ENCODE measurements at regions not wholly inside any gene's neighbourhood (a gene's known extent, or its start where the extent isn't known, plus 50 kb on each side); places are given as distances from the start of the nearest gene placed in this dataset.
A peak's percentile ranks its signal among the peaks of the same experiment; 100 is the strongest.
"Not testable (repeated sequence)": the region's sequence is repeated elsewhere in the genome, so short reads cannot be mapped to it uniquely, and the experiment has no call there.

DNA sequence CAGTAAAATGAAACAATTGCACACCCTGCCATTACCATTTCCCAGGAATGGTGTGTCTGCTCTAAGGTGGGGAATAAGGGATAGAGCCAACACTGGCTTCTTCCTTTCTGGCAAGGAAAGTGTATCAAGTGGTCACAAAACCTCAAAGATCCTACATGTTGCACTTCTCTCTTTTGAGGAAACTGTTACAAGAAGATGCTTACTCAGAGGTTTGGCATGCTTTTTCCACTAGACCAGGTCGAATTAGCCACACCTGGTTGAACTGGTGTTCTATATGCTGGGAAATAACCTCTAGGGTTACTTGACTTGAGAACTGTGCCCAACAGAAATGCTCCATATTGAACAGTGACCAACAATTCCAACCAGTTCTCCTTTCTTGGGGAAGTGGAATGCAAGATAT is 102.9 kb downstream of the LRRN1 start:
- no peak for DNase-seq (ENCODE audit: low spot score)

DNA sequence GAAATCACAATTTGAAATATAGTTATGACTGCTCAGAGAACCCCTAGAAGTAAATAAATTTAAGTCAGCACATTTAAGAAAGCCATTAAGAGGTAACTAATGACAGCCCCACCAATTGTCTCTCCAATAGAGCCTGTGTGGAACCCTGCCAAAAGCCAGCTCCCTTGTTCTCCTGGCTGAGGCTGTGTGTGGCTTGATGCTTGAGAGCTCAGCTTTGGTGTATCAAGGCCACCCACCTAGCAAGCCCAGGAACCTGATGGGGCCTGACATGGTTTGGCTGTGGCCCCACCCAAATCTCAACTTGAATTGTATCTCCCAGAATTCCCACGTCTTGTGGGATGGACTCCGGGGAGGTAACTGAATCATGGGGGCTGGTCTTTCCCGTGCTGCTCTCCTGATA is 106.9 kb downstream of the LRRN1 start:
- no peak for DNase-seq (ENCODE audit: low spot score)

DNA sequence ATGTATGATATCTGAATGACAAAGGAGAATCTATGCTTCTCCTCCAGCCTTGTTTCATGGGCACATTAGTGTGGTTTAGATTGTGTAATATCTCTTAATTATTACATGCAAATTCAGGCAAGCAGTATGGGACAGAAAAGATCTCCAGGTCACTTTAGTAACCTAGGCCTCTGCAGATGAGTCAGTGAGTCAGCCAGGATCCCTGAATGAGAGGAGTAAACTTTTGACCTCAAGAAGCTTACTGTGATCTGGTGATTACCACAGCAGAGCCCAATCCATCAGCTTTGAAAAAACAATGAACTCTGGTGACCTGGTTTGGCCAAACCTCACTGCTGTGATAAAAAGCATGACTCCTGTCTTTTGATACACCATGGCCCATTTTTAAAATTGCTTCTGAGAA is 107.8 kb downstream of the LRRN1 start:
- no peak for DNase-seq (ENCODE audit: low spot score)

- DNase-seq (ENCODE audit: low spot score), result no peak
Measured at GRCh38 chr3:3918763-3919162, 119.5 kb downstream of the LRRN1 start.

- DNase-seq (ENCODE audit: low spot score), result no peak
Measured at GRCh38 chr3:3919316-3919715, 120.1 kb downstream of the LRRN1 start.

GRCh38 chr3:3923619-3924018 is 124.4 kb downstream of the LRRN1 start:
- no peak for DNase-seq (ENCODE audit: low spot score)

DNA sequence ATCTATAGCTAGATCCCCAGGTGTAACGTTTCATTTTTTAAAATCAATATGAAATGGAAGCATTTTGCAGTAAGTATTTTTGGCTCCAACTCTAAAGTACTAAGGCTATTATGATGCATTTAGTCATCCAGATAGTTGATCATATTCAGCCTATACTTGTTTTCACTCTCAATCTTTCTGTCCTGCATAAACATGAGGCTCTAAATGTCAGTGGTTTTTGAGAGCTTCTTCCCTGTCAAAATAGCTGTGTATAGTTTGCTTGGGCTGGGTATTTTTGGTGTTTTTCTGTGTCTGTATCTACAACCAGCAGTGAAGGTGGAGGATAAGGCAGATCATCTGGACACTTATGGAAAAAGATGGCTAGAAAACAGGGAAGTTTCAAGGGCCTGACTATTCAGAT is 128.0 kb downstream of the LRRN1 start:
- DNase-seq (ENCODE audit: low spot score), result no peak

DNA sequence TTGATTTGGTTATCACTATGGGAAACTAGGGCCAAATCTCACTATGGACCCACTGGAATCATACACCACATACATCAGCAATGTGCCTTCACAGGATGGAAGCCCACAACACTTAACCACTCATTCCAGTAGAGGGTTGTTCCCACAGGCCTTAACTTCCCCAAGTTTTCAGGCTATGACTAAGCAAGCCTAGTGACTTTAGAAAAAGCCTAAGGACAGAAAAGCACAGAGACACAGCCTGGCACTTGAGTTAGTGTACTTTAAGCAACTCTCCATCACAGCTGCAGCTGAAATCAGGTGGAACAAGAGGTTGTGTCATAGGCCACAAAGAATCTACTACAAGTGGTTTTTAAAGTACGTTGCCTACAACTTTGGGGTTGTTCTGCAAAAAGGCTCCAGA is 128.7 kb downstream of the LRRN1 start:
- DNase-seq (ENCODE audit: low spot score), result no peak

DNA sequence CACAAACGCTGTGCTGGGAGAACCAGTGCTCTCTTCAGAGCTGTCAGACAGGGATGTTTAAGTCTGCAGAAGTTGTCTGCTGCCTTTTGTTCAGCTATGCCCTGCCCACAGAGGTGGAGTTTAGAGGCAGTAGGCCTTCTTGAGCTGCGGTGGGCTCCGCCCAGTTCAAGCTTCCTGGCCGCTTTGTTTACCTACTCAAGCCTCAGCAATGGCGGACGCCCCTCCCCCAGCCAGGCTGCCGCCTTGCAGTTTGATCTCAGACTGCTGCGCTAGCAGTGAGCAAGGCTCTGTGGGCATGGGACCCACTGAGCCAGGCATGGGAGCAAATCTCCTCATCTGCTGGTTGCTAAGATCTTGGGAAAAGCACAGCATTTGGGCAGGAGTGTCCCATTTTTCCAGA is 142.1 kb downstream of the LRRN1 start:
- not testable (repeated sequence) for DNase-seq (ENCODE audit: low spot score)

- no peak for DNase-seq (ENCODE audit: low spot score)
Measured at GRCh38 chr3:3951071-3951470, 151.8 kb downstream of the LRRN1 start.

- DNase-seq (ENCODE audit: low spot score), result peak; percentile 67
Measured at GRCh38 chr3:3951501-3951900, 152.3 kb downstream of the LRRN1 start.

GRCh38 chr3:3962867-3963266 is 163.6 kb downstream of the LRRN1 start:
- not testable (repeated sequence) for DNase-seq (ENCODE audit: low spot score)

- DNase-seq (ENCODE audit: low spot score), result no peak
Measured at GRCh38 chr3:3984053-3984452, 184.8 kb downstream of the LRRN1 start.

GRCh38 chr3:3991598-3991997 is 192.4 kb downstream of the LRRN1 start:
- DNase-seq (ENCODE audit: low spot score), result no peak

DNA sequence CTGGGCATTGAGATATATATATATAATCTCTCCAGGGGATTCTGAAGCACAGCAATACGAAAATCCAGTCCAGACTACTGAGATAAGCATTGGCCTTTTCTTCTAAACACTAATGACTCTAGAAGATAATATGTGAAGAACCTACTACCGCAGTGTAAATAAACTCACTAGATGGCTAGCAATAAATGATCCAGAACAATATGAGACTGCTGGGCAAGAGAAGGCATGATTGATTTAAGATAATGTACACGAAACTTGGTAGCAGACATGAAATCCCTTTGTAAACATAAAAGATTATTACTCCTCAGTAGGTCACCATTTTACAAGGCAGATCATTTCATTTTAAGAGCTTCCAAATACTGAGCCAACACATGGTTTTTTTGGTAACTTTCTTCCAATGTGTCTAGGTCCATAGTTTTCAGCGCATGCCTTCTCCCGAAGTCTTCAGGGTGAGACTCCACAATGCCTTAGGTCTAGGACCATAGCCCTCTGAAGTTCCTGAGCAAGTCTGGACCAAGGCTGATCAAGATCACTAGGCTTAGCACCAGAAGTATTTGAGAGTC is 193.2 kb downstream of the LRRN1 start:
- no peak for DNase-seq (ENCODE audit: low spot score)

DNA sequence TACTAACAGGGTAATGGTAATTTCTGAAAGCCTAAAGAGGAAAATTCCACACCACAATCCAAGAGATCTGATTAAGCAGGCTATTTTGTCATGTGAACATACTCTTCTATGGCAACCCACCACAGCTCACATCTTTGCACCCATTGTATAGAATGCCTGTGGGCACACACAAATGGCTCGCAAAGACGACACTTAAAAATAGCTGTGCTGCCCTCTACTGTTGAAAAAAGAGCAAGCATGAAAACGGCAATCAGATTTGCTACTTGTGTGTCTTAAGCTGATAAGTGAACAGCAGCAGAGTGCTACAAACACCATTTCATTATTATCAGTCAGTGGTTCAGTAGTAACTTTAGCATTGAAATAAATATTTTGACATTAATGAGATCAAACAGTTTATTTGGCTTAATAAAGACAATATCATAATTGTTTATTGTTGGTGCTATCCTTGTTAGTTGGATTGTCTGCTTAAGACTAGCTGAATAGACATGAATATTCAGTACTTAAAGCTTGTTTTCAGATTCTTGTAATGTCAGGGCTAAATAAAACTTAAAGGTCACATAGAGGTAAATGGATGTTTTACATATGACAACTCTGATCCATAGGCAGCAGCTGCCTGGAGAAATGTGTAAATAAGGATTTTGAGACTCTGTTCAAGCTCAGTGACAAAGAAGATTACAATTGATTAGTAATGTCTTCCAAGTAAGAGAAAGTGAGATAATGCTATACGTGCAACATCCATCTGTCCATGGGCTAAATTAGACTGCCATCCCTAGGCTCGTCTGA is 199.1 kb downstream of the LRRN1 start:
- DNase-seq (ENCODE audit: low spot score), result peak; percentile 54

GRCh38 chr3:3999340-3999739 is 200.1 kb downstream of the LRRN1 start:
- not testable (repeated sequence) for DNase-seq (ENCODE audit: low spot score)

DNA sequence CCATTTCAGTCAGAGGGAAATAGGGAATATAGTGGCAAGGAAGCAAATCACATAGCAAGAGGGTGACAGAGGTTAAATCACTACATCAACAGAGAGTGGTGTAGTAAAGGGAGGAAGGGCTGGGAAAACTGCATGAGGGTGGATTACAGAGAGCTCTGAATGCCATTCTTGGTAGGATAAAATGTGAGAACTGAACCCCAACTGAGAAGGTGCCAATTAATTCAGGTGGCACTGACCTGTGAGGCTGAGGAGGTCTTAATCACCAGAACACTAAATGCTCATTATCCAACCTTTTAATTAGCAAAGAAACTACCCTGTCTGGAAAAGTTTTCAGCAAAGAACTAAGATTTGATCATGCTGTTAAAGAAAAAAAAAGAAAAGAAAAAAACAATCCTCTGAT is 202.7 kb downstream of the LRRN1 start:
- DNase-seq (ENCODE audit: low spot score), result no peak

- DNase-seq (ENCODE audit: low spot score), result peak; percentile 80
Measured at GRCh38 chr3:4006288-4006687, 207.1 kb downstream of the LRRN1 start.

DNA sequence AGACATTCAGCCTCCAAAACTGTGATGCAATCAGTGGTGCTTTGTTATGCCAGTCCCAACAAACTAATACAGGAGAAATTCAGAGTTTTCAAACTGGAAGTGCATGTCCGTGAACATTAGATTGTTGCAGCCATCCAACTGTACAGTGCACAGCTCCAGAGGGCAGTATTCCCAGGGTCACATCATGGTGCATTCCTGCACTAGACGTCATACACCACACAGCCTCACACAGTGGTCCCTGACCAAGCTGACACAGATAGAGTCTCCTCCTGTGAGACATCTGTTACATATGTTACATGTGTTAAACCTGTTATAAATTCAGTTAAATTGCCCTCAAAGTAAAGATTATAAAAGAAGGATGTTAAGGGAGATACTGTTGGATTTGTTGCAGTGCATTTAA is 209.0 kb downstream of the LRRN1 start:
- no peak for DNase-seq (ENCODE audit: low spot score)

DNA sequence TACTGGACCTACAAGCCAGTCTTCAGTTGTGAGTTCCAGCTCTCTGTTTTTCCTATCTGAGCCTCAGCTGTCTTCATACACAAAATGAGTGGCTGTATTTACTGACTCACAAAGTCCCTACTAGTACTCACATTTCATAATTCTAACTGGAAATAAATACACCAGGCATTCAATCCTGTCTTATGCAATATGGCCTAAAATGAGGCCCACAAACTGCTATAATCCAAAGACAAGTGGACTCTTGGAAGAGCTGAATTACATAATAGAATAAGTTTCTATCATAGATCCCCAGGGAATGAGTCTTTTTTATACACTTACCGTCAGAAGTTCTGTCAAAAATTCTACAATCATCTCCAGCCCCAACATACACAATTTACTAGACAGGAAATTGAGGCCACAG is 211.9 kb downstream of the LRRN1 start:
- DNase-seq (ENCODE audit: low spot score), result no peak

DNA sequence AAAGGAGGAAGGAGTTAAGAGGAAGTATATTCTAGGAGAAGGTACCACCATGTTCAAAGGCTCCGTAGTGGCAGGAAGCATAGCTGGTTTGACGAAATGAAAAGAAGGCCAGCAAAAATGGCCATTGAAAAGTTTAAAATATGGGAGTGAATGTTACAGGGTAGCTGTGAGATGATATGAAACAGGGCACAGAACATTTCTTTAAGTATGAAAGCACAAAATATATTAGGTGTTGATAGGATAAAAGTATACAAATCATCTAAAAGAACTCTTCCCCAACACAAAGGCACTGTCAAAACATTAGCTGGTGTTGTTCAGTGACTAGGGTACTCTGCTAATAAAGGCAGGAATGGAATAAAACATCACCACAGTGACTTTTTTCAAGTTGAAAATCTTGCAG is 216.2 kb downstream of the LRRN1 start:
- no peak for DNase-seq (ENCODE audit: low spot score)

DNA sequence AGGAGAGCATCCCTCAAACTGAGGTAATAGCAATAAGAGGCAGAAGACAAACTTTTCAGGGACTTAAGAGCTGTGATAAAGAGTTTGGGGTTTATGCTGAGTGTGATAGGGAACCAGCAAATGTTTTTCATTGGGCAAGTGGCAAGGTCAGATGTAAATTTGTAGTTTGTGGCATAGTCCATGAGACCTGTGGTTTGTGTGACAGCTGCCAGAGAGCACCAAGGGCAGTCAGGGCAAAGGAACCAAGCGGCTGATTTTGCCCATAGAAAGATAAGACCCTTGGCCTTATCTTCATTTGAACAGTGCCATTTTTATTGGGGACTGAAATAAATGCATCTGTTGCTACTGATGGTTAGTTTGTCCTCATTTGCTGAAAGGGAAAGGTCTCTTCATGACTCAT is 220.3 kb downstream of the LRRN1 start:
- no peak for DNase-seq (ENCODE audit: low spot score)

GRCh38 chr3:4021162-4021561 is 221.9 kb downstream of the LRRN1 start:
- DNase-seq (ENCODE audit: low spot score), result no peak

Measured in H4 (cell line).